HG02885 (cell line): ENCODE measurements at regions not wholly inside any gene's neighbourhood (a gene's known extent, or its start where the extent isn't known, plus 50 kb on each side); places are given as distances from the start of the nearest gene placed in this dataset.
A peak's percentile ranks its signal among the peaks of the same experiment; 100 is the strongest.

Experiments used
- ATAC-seq: cut with Tn5 transposase; IDR thresholded peaks from one replicate; pipeline ENCODE4 v1.9.1; 2021; ENCODE audit warnings: mild to moderate bottlenecking; ENCODE audit not compliant: unreplicated experiment, poor library complexity

- peak; percentile 100 for ATAC-seq
These were observed 157.6 kb downstream of the HERPUD2 start for GRCh38 chr7:35537067-35538023.

- no peak for ATAC-seq
These were observed 158.5 kb downstream of the HERPUD2 start for GRCh38 chr7:35536396-35536826.

GRCh38 chr7:35533902-35534301 is 161.0 kb downstream of the HERPUD2 start:
- no peak for ATAC-seq

GRCh38 chr7:35530124-35531109 is 164.5 kb downstream of the HERPUD2 start:
- no peak for ATAC-seq

GRCh38 chr7:35529713-35530112 is 165.2 kb downstream of the HERPUD2 start:
- no peak for ATAC-seq

- no peak for ATAC-seq
These were observed 166.5 kb downstream of the HERPUD2 start for GRCh38 chr7:35528381-35528977.

- ATAC-seq = no peak
These were observed 168.3 kb downstream of the HERPUD2 start for GRCh38 chr7:35526645-35527044.

GRCh38 chr7:35524112-35524804 is 170.7 kb downstream of the HERPUD2 start:
- ATAC-seq = no peak

- ATAC-seq = no peak
These were observed 171.6 kb downstream of the HERPUD2 start for GRCh38 chr7:35523292-35523691.

- no peak for ATAC-seq
These were observed 172.2 kb downstream of the HERPUD2 start for GRCh38 chr7:35522697-35523096.

GRCh38 chr7:35521941-35522340 is 173.0 kb downstream of the HERPUD2 start:
- no peak for ATAC-seq

- no peak for ATAC-seq
These were observed 173.9 kb downstream of the HERPUD2 start for GRCh38 chr7:35520810-35521625.

- ATAC-seq = peak; percentile 92
These were observed 174.7 kb downstream of the HERPUD2 start for GRCh38 chr7:35519971-35520809.

GRCh38 chr7:35518767-35519166 is 176.2 kb downstream of the HERPUD2 start:
- no peak for ATAC-seq

GRCh38 chr7:35516498-35516897 is 178.4 kb downstream of the HERPUD2 start:
- no peak for ATAC-seq

GRCh38 chr7:35513828-35514227 is 181.1 kb downstream of the HERPUD2 start:
- ATAC-seq = no peak

- no peak for ATAC-seq
These were observed 181.7 kb downstream of the HERPUD2 start for GRCh38 chr7:35513195-35513594.

- no peak for ATAC-seq
These were observed 182.2 kb downstream of the HERPUD2 start for GRCh38 chr7:35512716-35513115.
